Right cardiac atrium (tissue), 5 donors: ENCODE measurements at regions not wholly inside any gene's neighbourhood (a gene's known extent, or its start where the extent isn't known, plus 50 kb on each side); places are given as distances from the start of the nearest gene placed in this dataset.

Experiments
- ATAC-seq, 2 donors: fragments of 200-7000 bp; cut with Tn5 transposase; one replicate each; pipeline versions ENCODE4 v1.8.0 to v1.9.1; 2020; ENCODE audit warnings: moderate library complexity in 2 of 2, mild to moderate bottlenecking in 1 of 2
- DNase-seq, 3 donors: peaks; one replicate each; pipeline ENCODE4 v3.0.0-alpha.2; 2020
- H3K27ac ChIP-seq: one replicate; pipeline ENCODE4 v1.5.1; 2013; ENCODE audit warnings: mild to moderate bottlenecking, low read length, control low read depth, moderate library complexity
- H3K27me3 ChIP-seq: one replicate; pipeline ENCODE4 v1.6.1; 2013; ENCODE audit not compliant: control insufficient read depth, insufficient read depth
- H3K4me1 ChIP-seq: one replicate; pipeline ENCODE4 v1.6.1; 2013; ENCODE audit warnings: low read length; ENCODE audit not compliant: control insufficient read depth, insufficient read depth
- H3K4me3 ChIP-seq: one replicate; pipeline ENCODE4 v1.5.1; 2013; ENCODE audit warnings: low read length, control low read depth
- H3K9me3 ChIP-seq: one replicate; pipeline ENCODE4 v1.6.1; 2013; ENCODE audit warnings: low read length; ENCODE audit not compliant: control insufficient read depth
- WGBS: extraction: QIAGEN DNeasy Blood & Tissue Kit; methylation state at CpG from one replicate; pipeline ENCODE4 v1.1.7; 2013; 5-methylcytosine and 5-hydroxymethylcytosine counted together
- intact Hi-C, 4 donors: fragments of 100-400 bp; cut with DNase I; formaldehyde crosslinking; loops; one replicate each; pipeline versions ENCODE4 v1.11.0 to v1.14.0; 2022 to 2023
- donor health status: healthy with polysubstance abuse.
- donor health status: DM: no; HTN: yes; CAD: no.
- donor health status: DM: no; HTN: no; CAD: no.
- donor health status: DM: no; HTN: yes; CAD: no; lungs with severe emphysema.
- donor health status: DM: yes; HTN: yes; CAD: no.

DNA sequence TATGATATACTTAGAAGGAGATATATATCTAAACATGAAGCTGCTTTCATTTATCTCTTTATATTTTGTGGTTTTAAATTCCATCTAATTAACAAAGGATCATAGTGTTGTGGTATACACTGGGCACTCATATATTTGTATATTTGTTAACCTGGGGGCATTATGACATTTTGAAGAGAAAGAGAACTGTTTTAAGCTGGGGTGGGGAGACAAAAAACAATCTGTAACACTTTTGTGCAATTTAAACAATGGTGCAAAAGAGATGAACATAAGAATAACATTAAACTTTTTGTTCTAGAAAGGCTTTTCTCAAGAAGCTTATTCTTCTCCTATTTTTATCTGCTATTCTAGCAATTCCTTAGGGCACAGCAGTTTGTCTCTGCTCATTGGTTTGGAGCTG lies 842.0 kb upstream of the CDH2 start:
- Histone ChIP-seq H3K9me3 (no peaks in the 10 kb centered on the region), H3K27ac (no peak overlapping the region), H3K4me1 (no peaks in the 10 kb centered on the region), H3K4me3 (no peak overlapping the region), H3K27me3 (no peaks in the 10 kb centered on the region)
- no peak for ATAC-seq
- intact Hi-C loops, result no loop called here
- DNase-seq, result no peak

DNA sequence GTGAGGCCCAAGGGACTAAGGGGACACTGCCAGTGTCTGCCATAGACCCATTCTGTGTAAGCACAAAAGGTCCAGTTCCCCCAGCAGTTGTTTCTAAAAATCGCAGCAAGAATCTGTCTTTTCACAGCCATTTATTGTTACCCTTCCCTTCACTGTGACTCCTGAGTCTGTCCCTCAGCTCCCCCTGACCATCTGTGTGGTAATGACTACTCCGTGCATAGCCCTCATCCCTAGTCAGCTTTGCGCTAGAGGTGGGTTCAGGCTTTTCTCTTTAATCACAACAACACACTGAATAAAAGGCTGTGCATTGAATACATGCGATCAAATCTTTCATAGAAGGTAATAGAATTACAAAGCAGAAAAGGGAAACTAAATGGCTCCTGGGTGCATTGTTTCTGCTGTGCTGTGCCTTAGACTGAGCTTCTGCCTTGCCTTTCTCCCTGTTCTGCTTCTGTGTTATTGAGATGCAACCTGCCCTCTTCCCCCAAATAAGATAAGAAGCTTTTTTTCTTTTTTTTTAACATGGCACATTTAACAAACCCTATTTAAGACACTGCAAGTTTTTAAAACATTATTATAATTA lies 836.0 kb upstream of the CDH2 start:
- H3K27ac ChIP-seq, result no peak overlapping the region
- H3K27me3 ChIP-seq, result no peaks in the 10 kb centered on the region
- no peaks in the 10 kb centered on the region for H3K4me1 ChIP-seq
- no peaks in the 10 kb centered on the region for H3K9me3 ChIP-seq
- WGBS, result 94% methylated on average over 4 of the region's 4 CpGs
- ATAC-seq, result no peak
- no peak for DNase-seq
- intact Hi-C loops, result no loop called here
- H3K4me3 ChIP-seq, result no peak overlapping the region

DNA sequence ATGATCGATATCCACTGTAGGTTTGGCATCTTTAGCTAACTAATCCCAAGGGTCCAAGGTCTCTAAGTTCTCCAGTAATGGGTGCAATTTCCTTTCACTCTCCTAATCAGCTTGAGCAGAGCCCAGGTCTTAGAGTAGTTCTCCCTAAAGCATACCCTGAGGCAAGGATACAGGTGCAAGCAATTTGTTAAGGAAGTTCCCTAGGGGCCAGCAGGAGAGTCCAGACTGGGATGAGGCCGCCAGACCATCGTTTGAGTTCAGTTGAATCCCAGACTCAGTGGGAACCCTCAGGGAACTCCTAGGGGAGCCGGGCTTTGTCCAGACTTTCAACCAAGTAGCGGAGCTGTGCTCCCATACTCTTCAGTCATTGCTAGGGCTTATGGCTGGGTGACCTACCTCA lies 835.4 kb upstream of the CDH2 start:
- Histone ChIP-seq H3K27me3 (no peaks in the 10 kb centered on the region), H3K4me3 (no peak overlapping the region), H3K27ac (no peak overlapping the region), H3K9me3 (no peaks in the 10 kb centered on the region), H3K4me1 (no peaks in the 10 kb centered on the region)
- no peak for ATAC-seq
- no peak for DNase-seq
- WGBS, result 86% methylated on average over 5 of the region's 5 CpGs
- intact Hi-C loops, result no loop called here

DNA sequence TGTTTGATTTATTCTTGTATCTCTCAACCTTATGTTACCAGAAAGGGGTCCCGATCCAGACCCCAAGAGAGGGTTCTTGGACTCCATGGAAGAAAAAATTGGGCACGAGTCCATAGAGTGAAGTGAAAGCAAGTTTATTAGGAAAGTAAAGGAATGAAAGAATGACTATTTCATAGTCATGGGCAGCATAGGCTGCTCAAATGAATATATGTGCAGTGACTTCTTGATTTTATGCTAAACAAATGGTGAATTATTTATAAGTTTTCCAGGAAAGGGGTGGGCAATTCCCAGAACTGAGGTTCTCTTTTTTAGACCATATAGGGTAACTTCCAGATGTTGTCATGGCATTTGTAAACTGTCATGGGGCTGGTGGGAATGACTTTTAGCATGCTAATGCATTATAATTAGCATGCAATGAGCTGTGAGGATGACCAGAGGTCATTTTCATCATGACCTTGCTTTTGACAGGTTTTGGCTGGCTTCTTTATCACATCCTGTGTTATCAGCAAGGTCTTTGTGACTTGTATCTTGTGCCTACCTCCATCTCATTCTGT lies 832.4 kb upstream of the CDH2 start:
- Histone ChIP-seq H3K4me1 (no peaks in the 10 kb centered on the region), H3K27ac (no peak overlapping the region), H3K27me3 (no peaks in the 10 kb centered on the region), H3K4me3 (no peak overlapping the region), H3K9me3 (no peaks in the 10 kb centered on the region)
- ATAC-seq (no peak), DNase-seq (no peak)
- intact Hi-C loops, result no loop called here
- 87% methylated on average over 2 of the region's 2 CpGs for WGBS

DNA sequence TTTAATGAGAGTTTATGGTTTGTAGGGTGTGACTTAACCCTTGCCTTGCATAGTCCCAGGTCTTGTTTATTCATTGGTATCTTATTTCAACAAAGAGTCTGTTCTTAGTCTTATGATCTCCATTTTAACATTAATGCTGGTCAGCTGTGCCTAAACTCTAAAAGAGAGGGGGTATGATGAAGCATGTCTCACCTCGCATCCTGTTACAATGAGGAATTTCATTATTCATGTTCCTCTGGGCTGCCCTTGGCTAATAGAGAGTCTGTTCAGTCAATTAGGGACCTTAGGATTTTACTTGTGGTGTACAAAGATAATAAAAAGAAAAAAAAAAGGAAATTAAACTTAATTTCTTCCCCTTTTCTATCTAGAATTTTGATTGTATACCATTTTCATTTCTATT lies 831.9 kb upstream of the CDH2 start:
- Histone ChIP-seq H3K27ac (no peak overlapping the region), H3K4me1 (no peaks in the 10 kb centered on the region), H3K27me3 (no peaks in the 10 kb centered on the region), H3K9me3 (no peaks in the 10 kb centered on the region), H3K4me3 (no peak overlapping the region)
- DNase-seq, result no peak
- 85% methylated on average over 1 of the region's 1 CpG for whole genome bisulfite sequencing
- no peak for ATAC-seq
- intact Hi-C loops, result no loop called here

DNA sequence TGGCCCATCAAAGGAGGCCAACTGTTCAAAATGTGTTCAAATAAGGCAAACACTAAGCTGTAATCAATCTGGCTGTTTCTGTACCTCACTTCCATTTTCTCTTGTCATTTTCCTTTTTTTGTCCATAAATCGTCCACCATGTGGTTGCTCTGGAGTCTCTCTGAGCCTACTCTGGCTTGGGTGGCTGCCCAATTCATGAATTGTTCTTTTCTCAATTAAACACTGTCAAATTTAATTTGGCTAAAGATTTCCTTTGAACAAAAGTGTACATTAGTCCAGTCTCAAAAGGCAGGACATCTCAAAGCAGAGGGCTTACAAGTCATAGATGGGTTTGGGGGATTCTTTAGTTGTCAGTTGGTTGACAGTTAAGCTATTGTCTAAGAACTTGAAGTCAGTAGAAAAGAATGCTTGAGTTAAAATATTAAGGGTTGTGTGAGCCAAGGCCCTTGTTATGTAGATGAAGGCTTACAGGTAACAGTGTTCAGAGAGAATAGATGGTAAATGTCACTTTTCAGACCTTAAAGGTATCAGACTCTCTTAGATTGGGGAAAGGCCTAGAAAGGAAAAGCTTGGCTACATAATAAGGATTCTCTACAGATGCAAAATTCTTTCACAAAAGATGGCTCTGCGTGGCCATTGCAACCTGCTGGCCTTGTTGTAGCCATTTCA lies 831.2 kb upstream of the CDH2 start:
- no peaks in the 10 kb centered on the region for H3K27me3 ChIP-seq
- 94% methylated on average over 2 of the region's 2 CpGs for WGBS
- intact Hi-C loops, result no loop called here
- H3K4me1 ChIP-seq, result no peaks in the 10 kb centered on the region
- DNase-seq, result no peak
- ATAC-seq, result no peak
- H3K27ac ChIP-seq, result no peak overlapping the region
- no peaks in the 10 kb centered on the region for H3K9me3 ChIP-seq
- no peak overlapping the region for H3K4me3 ChIP-seq

DNA sequence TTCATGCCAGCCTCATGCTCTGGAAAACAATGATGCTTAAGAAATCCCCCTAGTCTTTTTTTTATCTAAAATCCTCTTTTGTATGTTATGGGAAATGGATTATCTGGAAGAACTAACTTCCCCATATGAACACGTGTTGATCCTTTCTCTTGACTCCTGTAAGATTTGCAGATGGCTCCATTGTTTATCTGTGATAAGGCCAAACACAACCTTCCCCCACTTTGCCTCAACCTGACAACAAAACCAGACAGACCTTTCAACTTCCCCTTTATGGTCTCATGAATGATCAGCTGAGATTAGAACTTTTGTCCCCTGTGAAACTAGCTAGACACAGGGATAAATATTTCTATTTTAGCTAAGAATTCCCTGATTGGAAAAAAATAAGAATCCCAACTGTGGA lies 828.0 kb upstream of the CDH2 start:
- intact Hi-C loops, result no loop called here
- Histone ChIP-seq H3K9me3 (no peaks in the 10 kb centered on the region), H3K4me3 (no peak overlapping the region), H3K27me3 (no peaks in the 10 kb centered on the region), H3K27ac (no peak overlapping the region), H3K4me1 (no peaks in the 10 kb centered on the region)
- DNase-seq (no peak), ATAC-seq (no peak)
- 36% methylated on average over 1 of the region's 1 CpG for WGBS

DNA sequence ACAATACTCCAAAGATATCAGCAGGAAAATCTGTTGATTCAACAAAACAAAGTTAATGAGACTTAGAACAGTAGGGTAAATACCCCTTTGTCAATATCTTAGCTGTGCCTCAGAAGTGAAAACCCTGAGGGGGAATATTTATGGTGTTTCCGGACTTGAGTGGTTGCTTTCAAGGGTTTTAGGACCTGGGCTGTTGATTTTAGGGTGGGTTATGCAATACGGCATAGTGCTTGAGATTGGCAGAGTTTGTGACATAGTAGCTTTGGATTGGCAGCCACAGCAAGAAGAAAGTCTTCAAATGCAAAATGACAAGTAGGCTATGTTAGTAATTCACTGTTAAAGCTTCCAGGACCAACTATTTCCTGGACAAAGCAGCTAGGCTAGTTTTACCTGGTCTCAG lies 826.3 kb upstream of the CDH2 start:
- no peaks in the 10 kb centered on the region for H3K9me3 ChIP-seq
- 91% methylated on average over 2 of the region's 2 CpGs for WGBS
- H3K27ac ChIP-seq, result no peak overlapping the region
- H3K4me3 ChIP-seq, result no peak overlapping the region
- intact Hi-C loops, result no loop called here
- H3K27me3 ChIP-seq, result no peaks in the 10 kb centered on the region
- ATAC-seq, result no peak
- no peak for DNase-seq
- no peaks in the 10 kb centered on the region for H3K4me1 ChIP-seq

DNA sequence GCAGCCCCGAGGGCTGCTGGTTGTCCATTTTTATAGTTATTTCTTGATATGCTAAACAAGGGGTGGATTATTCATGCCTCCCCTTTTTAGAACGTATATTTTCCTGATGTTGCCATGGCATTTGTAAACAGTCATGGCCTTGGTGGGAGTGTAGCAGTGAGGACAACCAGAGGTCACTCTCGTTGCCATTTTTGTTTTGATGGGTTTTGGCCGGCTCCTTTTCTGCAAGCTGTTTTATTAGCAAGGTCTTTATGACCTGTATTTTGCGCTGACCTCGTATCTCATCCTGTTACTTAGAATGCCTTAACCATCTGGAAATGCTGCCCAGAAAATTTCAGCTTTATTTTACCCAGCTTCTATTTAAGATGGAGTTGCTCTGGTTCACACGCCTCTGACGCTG lies 825.8 kb upstream of the CDH2 start:
- H3K4me3 ChIP-seq, result no peak overlapping the region

DNA sequence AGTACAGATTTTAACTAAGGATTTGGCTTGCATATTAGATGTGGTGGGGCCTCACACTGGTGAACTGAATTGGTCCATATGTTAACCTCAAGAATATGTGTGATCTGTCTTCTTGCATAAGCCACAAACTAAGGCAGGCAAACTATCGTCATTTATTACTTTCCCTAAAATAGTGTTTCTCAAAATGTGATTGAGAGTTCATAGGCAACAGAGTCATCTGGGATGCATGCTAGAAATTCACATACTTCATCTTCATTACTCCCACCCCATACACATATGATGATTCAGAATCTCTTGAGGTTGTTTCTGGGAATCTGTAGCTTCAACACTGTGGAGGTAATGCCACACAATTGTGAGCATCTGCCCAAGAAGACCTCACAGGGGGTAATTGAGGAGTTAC lies 822.8 kb upstream of the CDH2 start:
- no peak for DNase-seq
- no peaks in the 10 kb centered on the region for H3K4me1 ChIP-seq

More for the DNA sequence above, 825.8 kb upstream of the CDH2 start:
- DNase-seq (peak in 1 of 3 donors; percentile 9), ATAC-seq (no peak)
- WGBS, result 53% methylated on average over 8 of the region's 8 CpGs
- Histone ChIP-seq H3K27ac (no peak overlapping the region), H3K27me3 (no peaks in the 10 kb centered on the region), H3K4me1 (no peaks in the 10 kb centered on the region), H3K9me3 (no peaks in the 10 kb centered on the region)
- intact Hi-C loops, result no loop called here

DNA sequence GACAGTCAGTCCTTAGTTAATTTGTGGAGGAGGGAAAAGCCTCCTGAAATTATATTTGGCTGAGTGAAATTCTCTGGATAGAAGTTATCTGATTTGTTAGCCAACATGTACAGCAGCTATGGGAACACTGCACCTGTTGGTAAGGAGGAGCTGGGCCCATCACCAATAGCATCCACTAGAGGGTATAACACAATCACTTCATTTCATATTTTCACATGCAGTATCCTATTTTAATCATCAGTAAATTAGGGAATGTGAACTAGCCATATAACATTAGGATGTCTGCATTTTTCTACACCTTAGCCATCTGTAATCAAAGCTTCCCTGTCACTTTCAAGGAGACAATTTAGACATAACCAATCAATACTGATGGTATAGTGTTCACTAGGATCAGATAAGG lies 818.4 kb upstream of the CDH2 start:
- no peak overlapping the region for H3K4me3 ChIP-seq
- intact Hi-C loops, result no loop called here
- ATAC-seq (no peak), DNase-seq (no peak)
- H3K27ac ChIP-seq, result no peak overlapping the region
- H3K27me3 ChIP-seq, result no peaks in the 10 kb centered on the region
- no peaks in the 10 kb centered on the region for H3K9me3 ChIP-seq
- H3K4me1 ChIP-seq, result no peaks in the 10 kb centered on the region

More for the DNA sequence above, 822.8 kb upstream of the CDH2 start:
- Histone ChIP-seq H3K4me3 (no peak overlapping the region), H3K27me3 (no peaks in the 10 kb centered on the region), H3K27ac (no peak overlapping the region), H3K9me3 (no peaks in the 10 kb centered on the region)
- no peak for ATAC-seq
- WGBS, result 87% methylated on average over 1 of the region's 1 CpG
- intact Hi-C loops, result no loop called here

DNA sequence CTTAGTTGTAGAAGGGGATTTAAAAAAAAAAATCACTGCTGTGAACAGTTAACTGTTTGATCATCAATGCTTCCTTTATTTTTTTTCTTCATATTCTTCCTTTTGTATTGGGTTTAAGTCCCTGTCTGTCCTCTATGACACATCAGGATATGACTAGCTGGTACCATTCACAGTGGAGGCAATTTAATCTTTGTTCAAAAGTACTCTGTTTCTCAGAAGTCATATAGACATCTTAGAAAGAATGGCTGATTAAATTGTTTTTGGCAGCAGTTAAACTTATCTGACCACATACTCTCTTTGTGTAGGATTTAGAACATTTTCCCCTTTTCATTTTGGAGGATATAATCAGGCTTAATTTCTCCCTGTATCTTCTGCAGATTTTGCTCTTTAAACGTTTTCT lies 807.8 kb upstream of the CDH2 start:
- H3K9me3 ChIP-seq, result no peaks in the 10 kb centered on the region
- H3K27ac ChIP-seq, result no peak overlapping the region
- no peak for DNase-seq
- ATAC-seq, result no peak
- intact Hi-C loops, result no loop called here
- no peak overlapping the region for H3K4me3 ChIP-seq
- no peaks in the 10 kb centered on the region for H3K4me1 ChIP-seq
- no peaks in the 10 kb centered on the region for H3K27me3 ChIP-seq
- WGBS, result 36% methylated on average over 1 of the region's 1 CpG
